Loucy (cell line): ENCODE measurements at regions not wholly inside any gene's neighbourhood (a gene's known extent, or its start where the extent isn't known, plus 50 kb on each side); places are given as distances from the start of the nearest gene placed in this dataset.
"Not testable (repeated sequence)": the region's sequence is repeated elsewhere in the genome, so short reads cannot be mapped to it uniquely, and the experiment has no call there.

ENCODE experiments used
- H2AFZ ChIP-seq: fragments of 200-600 bp; sonication (generic); 2 replicates; pipeline ENCODE4 v1.6.0; 2016; ENCODE audit warnings: antibody characterized with exemption, mild to moderate bottlenecking, low read length, moderate library complexity
- H3F3A ChIP-seq: fragments of 200-600 bp; 2 replicates; pipeline ENCODE4 v1.6.0; 2016; ENCODE audit warnings: antibody characterized with exemption, low read depth, mild to moderate bottlenecking
- H3K27me3 ChIP-seq: fragments of 200-600 bp; sonication (generic); 2 replicates; pipeline ENCODE4 v1.6.1; 2014; ENCODE audit warnings: low read length, mild to moderate bottlenecking; ENCODE audit not compliant: insufficient read depth, poor library complexity, severe bottlenecking
- H3K36me3 ChIP-seq: fragments of 200-600 bp; sonication (generic); 2 replicates; pipeline ENCODE4 v1.6.1; 2016; ENCODE audit warnings: low read length; ENCODE audit not compliant: insufficient read depth
- H3K4me1 ChIP-seq: fragments of 200-600 bp; sonication (generic); 2 replicates; pipeline ENCODE4 v1.5.1; 2014; ENCODE audit warnings: low read length, mild to moderate bottlenecking; ENCODE audit not compliant: insufficient read depth, poor library complexity, severe bottlenecking
- H3K4me2 ChIP-seq: fragments of 200-600 bp; sonication (generic); 2 replicates; pipeline ENCODE4 v1.6.0; 2014; ENCODE audit warnings: antibody characterized with exemption, low read length, low read depth, mild to moderate bottlenecking; ENCODE audit not compliant: poor library complexity, severe bottlenecking
- H3K4me3 ChIP-seq: fragments of 200-600 bp; sonication (generic); 2 replicates; pipeline ENCODE4 v1.5.1; 2014; ENCODE audit warnings: low read length, mild to moderate bottlenecking, mixed read lengths; ENCODE audit not compliant: poor library complexity, severe bottlenecking
- H3K79me2 ChIP-seq: fragments of 200-600 bp; sonication (generic); 2 replicates; pipeline ENCODE4 v1.6.1; 2014; ENCODE audit warnings: low read length; ENCODE audit not compliant: insufficient read depth
- H3K9ac ChIP-seq: fragments of 200-600 bp; sonication (generic); 2 replicates; pipeline ENCODE4 v1.6.0; 2014; ENCODE audit warnings: mild to moderate bottlenecking, low read depth, low read length, moderate library complexity; ENCODE audit not compliant: poor library complexity, severe bottlenecking
- H3K9me2 ChIP-seq: fragments of 200-600 bp; sonication (generic); replicated peaks from 2 replicates; pipeline ENCODE4 v1.6.1; 2016; ENCODE audit warnings: low read depth, low read length, mixed read lengths
- H3K9me3 ChIP-seq: fragments of 200-600 bp; sonication (generic); 2 replicates; pipeline ENCODE4 v1.6.1; 2014; ENCODE audit warnings: mild to moderate bottlenecking, antibody characterized with exemption, low read length, low read depth; ENCODE audit not compliant: insufficient read depth
- H4K20me1 ChIP-seq: fragments of 200-600 bp; sonication (generic); 2 replicates; pipeline ENCODE4 v1.6.0; 2014; ENCODE audit warnings: antibody characterized with exemption, low read length, mild to moderate bottlenecking; ENCODE audit not compliant: insufficient read depth, poor library complexity, severe bottlenecking
- CTCF ChIP-seq: fragments of 200-600 bp; sonication (generic); conservative IDR thresholded peaks from 2 replicates; pipeline ENCODE4 v1.5.1; 2014; ENCODE audit warnings: mild to moderate bottlenecking, antibody characterized with exemption, low read length
- EZH2phosphoT487 ChIP-seq: fragments of 200-600 bp; IDR thresholded peaks from 2 replicates; pipeline ENCODE4 v1.6.1; 2018; ENCODE audit warnings: antibody characterized with exemption, mild to moderate bottlenecking, moderate library complexity, borderline replicate concordance

GRCh38 chr5:105872569-105873270, 1798.0 kb downstream of the EFNA5 start:
- Histone ChIP-seq H3K9ac (no peak overlapping the region), H3K4me3 (no peak overlapping the region), H3K4me2 (no peak overlapping the region)

GRCh38 chr5:105868038-105868780, 1802.5 kb downstream of the EFNA5 start:
- Histone ChIP-seq H3K9me3 (no peaks in the 10 kb centered on the region), H3K4me2 (no peak overlapping the region), H3K79me2 (no peaks in the 10 kb centered on the region), H3K4me3 (no peak overlapping the region), H3K27me3 (no peaks in the 10 kb centered on the region), H3K36me3 (no peaks in the 10 kb centered on the region), H3F3A (no peaks in the 10 kb centered on the region), H3K9ac (no peak overlapping the region), H2AFZ (no peak overlapping the region), H4K20me1 (no peaks in the 10 kb centered on the region), H3K9me2 (no peaks in the 10 kb centered on the region), H3K4me1 (no peaks in the 10 kb centered on the region)
- TF ChIP-seq CTCF: no peak
- no peak for TF ChIP-seq EZH2phosphoT487

More at GRCh38 chr5:105872569-105873270, 1798.0 kb downstream of the EFNA5 start:
- Histone ChIP-seq H3K4me1 (no peaks in the 10 kb centered on the region), H3K9me3 (no peaks in the 10 kb centered on the region), H4K20me1 (no peaks in the 10 kb centered on the region), H3K27me3 (no peaks in the 10 kb centered on the region), H3K9me2 (no peaks in the 10 kb centered on the region), H2AFZ (no peak overlapping the region), H3K79me2 (no peaks in the 10 kb centered on the region), H3F3A (no peaks in the 10 kb centered on the region), H3K36me3 (no peaks in the 10 kb centered on the region)
- TF ChIP-seq CTCF (no peak), EZH2phosphoT487 (no peak)

- Histone ChIP-seq H3K79me2 (no peaks in the 10 kb centered on the region), H4K20me1 (no peaks in the 10 kb centered on the region), H3F3A (no peaks in the 10 kb centered on the region), H3K9me2 (no peaks in the 10 kb centered on the region), H3K4me1 (no peaks in the 10 kb centered on the region), H3K9ac (no peak overlapping the region), H3K4me2 (no peak overlapping the region), H2AFZ (no peak overlapping the region), H3K9me3 (no peaks in the 10 kb centered on the region), H3K36me3 (no peaks in the 10 kb centered on the region), H3K4me3 (no peak overlapping the region), H3K27me3 (no peaks in the 10 kb centered on the region)
- TF ChIP-seq EZH2phosphoT487 (no peak), CTCF (no peak)
Measured at GRCh38 chr5:105865834-105866233, 1804.9 kb downstream of the EFNA5 start.

- not testable (repeated sequence) for H3K4me1 ChIP-seq, H3K9me3 ChIP-seq
Measured at GRCh38 chr5:105859350-105859749, 1811.4 kb downstream of the EFNA5 start.

More at GRCh38 chr5:105859350-105859749, 1811.4 kb downstream of the EFNA5 start:
- not testable (repeated sequence) for H2AFZ ChIP-seq, H3K36me3 ChIP-seq, H3K4me2 ChIP-seq, H3K79me2 ChIP-seq, H3K9me2 ChIP-seq, H4K20me1 ChIP-seq, H3F3A ChIP-seq, H3K4me3 ChIP-seq, H3K27me3 ChIP-seq, H3K9ac ChIP-seq
